GM18951 (cell line): ENCODE measurements at regions not wholly inside any gene's neighbourhood (a gene's known extent, or its start where the extent isn't known, plus 50 kb on each side); places are given as distances from the start of the nearest gene placed in this dataset.

ENCODE experiments used
- POLR2A ChIP-seq: IDR thresholded peaks from 4 replicates; pipeline ENCODE4 v1.6.1; 2011; ENCODE audit warnings: mild to moderate bottlenecking; ENCODE audit not compliant: insufficient read length, insufficient read depth; ENCODE audit errors: extremely low read depth
- in situ Hi-C: fragments of 300-500 bp; cut with MboI; formaldehyde crosslinking; loops from one replicate; pipeline ENCODE4 v1.12.0; 2022; ENCODE audit warnings: low sequenced_read_pairs, mixed read lengths, inconsistent platforms; ENCODE audit not compliant: unreplicated experiment

DNA sequence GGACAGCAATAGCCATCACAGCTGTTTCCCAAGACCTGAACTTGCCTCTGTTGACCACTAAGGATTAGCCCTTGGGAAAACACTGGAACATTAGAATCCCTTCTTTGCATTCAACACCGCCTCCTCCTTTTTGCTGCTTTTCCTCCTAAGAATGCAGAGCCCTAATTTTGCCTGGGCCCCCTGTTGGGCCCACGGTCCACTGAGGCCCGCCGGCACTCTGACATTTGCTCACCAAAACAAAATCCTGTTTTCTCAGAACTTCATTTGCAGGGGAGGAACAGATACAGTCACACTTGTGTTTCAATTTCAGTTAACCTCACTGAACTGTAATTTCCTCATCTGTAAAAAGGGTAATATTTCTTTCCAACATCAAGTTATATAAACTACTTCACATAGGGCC is 116.0 kb upstream of the JARID2 start:
- no peak for TF ChIP-seq POLR2A
- in situ Hi-C loops, result no loop called here

DNA sequence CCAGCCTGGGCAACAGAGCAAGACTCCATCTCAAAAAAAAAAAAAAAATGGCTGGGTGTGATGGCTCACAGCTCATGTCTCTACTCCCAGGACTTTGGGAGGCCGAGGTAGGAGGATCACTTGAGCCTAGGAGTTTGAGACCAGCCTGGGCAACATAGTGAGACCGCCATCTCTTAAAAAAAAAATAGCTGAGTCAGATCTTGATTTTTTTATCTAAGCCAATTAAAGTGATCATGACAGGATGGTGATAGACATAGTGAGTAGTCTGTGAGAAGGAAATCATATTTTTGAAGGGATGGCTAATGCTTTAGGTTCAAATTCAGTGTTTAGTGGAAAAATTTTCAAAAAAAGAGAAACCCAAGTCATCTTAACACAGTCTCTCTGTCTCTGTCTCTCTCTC is 114.6 kb upstream of the JARID2 start:
- TF ChIP-seq POLR2A, result no peak
- in situ Hi-C loops, result no loop called here

DNA sequence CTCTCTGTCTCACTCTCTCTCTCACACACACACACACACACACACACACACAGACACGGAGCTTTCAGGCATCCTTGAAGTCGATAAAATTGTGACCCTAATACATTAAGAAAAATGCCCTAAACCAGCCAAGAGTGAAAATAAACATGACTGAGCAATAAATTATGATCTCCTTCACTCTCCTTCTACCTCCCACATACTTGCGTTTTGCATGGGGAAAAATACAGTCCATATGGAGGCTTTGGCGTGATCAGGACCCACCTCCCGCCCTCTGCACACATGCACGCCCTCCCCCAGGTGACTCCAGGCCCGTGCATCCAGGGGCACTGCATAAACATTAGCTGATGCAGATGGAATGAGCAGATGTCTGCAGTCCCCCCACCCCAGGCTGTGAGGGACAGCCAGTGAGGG is 114.2 kb upstream of the JARID2 start:
- TF ChIP-seq POLR2A, result no peak
- in situ Hi-C loops, result no loop called here

DNA sequence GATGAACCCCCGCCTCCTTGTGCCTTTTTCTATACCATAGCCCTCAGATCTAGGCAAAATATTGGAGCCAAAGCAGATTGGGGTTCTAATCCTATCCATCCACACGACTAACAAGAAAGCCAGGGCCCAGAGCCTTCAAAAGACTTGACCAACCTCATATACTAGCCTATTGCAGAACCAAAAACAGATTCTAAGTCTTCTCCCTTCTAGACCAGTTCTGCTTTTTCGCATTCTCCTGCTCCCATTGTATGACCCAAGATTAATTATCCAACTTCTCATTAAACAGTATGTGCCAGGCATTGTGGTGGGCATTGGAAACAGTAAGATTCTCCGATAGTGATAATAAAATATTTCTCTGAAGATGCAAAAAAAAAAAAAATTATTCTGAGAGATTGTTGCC is 113.7 kb upstream of the JARID2 start:
- in situ Hi-C loops, result no loop called here
- TF ChIP-seq POLR2A, result no peak

DNA sequence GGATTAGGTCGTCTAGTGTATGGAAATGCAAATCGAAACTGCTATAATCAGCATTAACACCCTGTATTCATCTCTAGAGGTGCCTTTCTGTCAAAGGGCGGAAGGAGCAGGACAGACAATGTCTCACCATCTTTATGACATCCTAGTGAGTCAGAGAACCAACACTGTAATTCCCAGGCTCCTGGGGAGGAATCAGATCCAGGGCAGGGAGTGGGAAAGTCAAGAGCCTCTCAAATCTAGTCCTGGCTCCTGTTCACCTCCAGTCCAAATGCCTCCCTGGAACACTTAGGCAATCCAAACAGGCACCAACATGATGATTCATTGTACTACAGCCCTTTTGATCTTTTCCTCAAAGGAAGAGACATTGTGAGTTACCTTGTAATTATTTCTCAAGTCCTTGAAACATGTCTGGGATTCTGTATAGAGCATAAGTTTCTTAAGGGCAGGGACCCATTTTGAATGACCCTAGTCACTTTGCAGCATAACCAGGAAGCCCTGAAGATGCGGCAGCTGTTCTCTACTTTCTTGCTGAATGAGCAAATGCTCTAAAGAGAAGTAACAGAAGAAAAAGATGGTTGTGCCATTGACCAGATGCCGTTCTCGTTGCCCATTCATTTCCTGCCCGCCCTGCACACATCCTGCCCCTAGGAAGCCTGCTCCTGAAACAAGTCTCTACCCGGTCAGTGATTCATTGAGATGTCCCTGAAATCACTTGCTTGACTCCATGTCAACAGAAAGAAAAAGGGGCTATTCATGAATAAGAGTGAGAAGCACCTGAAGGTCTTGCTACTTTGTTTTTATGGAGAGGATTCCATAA is 112.8 kb upstream of the JARID2 start:
- in situ Hi-C loops, result no loop called here
- no peak for TF ChIP-seq POLR2A

DNA sequence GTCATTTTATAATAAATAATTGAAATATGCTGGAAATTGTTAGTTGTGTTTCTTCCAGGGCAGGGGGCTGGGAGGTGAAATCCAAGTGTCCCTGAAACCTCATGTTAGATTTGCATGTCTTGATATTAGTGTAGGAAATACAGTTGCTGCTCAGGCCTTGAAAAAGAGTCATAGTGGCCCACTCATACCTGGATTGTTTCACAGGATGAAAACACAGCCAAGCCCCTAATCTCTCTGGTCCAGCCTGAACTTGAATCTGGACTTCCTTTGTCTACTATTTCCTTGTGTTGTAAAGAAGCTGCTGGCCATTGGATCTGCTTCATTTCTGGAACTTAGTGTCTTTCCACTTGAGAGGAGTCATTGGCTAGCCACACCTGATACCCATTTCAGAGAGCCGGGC is 108.8 kb upstream of the JARID2 start:
- in situ Hi-C loops, result no loop called here
- no peak for TF ChIP-seq POLR2A

DNA sequence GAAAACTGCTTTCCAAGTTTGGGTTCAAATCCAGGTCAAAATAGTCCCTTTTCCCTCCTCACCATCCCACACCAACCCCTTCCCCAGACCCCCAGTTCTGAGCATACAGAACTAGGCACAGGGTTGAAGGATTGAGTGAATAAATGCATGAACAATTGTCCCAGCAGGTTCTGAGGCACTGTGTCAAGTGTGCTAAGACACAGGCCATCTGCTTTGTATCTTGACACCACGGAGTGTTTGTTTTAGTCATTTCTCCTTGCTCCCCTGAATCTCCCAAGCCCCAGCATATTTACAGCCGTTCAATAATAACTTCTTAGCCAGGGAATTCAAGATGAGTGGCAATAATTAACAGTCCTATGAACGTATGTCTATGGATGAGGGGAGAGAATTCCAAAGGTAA is 102.8 kb upstream of the JARID2 start:
- TF ChIP-seq POLR2A, result no peak
- in situ Hi-C loops, result no loop called here

DNA sequence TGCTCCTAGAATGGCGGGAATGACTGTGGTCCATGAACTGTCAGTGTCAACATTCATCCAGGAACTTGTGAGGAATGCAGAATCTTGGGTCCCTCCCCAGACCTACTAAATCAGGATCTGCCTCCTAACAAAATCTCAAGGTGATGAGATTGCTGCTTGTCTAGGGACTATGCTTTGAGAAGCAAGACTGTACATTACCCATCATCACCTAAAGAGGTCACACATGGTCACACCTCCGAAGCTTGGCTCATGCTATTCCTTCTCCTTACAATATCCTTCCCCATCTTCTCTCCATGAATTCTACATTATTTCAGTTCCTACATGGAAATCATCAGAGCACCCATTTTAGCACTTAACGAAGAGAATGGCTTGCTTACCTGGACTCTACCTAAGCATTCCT is 102.3 kb upstream of the JARID2 start:
- TF ChIP-seq POLR2A, result no peak
- in situ Hi-C loops, result no loop called here

DNA sequence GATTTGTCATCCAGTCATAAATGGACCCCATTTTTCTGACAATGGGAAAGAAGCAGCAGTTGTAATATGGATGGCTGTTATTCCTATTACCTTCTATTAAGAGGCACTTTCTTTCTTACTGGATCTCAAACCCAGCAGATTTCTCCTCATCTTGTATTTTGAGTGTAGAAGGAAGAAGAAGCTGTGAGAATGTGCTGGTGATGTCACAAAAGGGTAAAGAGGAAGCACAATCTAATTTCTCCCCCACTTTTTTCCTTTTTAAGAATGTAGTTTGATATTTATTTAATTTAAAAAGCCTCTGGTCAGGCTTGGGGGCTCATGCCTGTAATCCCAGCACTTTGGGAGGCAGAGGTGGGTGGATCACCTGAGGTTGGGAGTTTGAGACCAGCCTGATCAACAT is 100.0 kb upstream of the JARID2 start:
- in situ Hi-C loops, result no loop called here

DNA sequence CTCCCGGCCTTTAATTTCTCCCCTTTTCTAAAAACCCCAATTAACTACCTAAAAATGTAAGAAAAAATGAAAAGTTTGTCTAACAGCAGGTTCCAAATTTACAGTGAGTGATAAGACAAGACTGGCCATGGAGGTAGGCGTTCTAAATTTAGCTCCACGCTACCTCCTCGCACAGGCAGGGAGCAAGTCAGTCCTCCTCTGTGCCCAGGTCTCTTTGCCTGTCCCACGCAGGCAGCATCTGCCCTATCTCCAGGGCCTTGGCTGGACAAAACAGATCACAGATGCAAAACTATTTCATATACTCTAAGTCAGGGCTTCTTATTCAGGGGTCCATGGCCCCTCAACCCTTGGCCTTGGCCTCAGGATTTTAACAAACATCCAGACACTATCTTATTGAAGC is 98.0 kb upstream of the JARID2 start:
- in situ Hi-C loops, result no loop called here
- no peak for TF ChIP-seq POLR2A

More for the DNA sequence above, 100.0 kb upstream of the JARID2 start:
- no peak for TF ChIP-seq POLR2A

DNA sequence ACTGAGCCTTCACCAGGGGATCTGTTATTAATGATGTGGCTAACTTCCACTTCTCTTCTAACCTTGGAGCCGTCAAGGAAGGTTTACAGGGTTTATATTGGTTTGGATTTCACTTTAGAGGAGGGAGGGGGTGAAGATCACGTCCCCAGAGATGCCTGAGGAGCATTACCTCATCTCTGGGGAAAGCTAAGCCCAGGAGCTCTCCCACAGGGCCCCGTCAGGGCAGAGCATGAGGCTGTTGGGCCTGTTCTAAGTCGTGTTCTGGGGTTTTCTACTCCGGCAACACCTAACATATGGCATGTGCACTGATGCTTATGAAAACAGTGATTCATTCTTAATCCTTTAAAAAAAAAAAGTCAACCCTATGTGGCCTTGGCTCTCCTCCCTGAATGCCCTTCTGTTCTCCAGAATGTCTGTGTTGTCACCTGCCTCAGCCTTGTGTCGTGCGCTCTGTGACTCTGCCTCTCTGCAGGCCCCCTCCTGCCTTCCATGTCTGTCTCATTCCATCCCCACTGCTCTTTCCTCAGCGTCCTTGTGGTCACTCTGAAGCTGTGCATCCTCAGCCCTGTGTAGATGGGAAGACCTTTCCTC is 97.4 kb upstream of the JARID2 start:
- no peak for TF ChIP-seq POLR2A
- in situ Hi-C loops, result no loop called here

DNA sequence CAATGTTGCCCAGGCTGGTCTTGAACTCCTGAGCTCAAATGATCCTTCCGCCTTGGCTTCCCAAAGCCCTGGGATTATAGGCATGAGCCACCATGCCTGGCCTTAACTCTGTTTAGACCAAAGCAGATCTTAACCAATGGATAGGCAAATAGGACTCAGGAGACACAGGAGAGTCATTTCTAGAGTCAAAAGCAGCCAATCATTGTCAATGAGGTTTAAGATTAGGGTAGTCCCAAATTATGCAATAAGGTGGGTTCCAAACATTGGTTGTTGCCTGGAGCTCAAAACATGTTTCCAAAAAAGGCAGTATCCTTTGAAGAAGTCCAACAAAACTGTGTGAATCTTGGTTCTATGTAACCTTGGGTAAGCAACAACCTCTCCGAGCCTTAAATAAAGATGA is 95.7 kb upstream of the JARID2 start:
- TF ChIP-seq POLR2A, result no peak
- in situ Hi-C loops, result no loop called here

DNA sequence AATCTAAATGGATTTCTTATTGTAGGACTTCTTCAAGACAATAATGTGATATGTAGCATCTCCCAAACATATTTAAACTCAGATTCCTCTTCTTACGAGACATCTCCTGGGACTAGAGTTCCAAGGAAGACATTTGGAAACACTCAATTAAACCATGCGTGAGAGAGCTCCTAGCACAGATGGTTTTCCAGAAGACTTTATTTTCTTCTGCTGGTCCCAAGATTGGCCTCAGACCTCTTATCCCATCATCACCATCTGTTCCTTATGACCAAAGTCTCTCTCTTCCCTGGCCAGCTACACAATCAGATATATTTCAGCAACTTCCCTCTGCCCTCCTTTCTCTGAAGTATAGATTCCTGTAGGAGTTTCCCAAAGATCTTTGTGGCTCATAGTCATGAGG is 93.2 kb upstream of the JARID2 start:
- no peak for TF ChIP-seq POLR2A
- in situ Hi-C loops, result no loop called here

DNA sequence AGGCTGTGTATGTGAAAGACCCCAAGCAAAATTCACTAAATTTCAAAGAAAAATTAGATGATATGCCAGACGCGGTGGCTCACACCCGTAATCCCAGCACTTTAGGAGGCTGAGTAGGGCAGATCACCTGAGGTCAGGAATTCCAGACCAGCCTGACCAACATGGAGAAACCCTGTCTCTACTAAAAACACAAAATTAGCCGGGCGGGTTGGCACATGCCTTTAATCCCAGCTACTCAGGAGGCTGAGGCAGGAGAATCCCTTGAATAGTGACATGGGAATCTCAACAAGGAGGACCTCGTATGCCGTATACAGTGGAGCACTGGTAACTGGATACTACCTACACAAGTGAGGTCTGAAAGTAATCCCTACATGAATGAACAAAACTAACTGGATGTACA is 92.7 kb upstream of the JARID2 start:
- in situ Hi-C loops, result no loop called here
- no peak for TF ChIP-seq POLR2A
